Neural cell (in vitro differentiated cells): ENCODE measurements at regions not wholly inside any gene's neighbourhood (a gene's known extent, or its start where the extent isn't known, plus 50 kb on each side); places are given as distances from the start of the nearest gene placed in this dataset.

Experiments used
- H2AFZ ChIP-seq: fragments of 200-600, 300-800 bp; sonication (generic), shearing (Covaris generic); 2 replicates; pipeline ENCODE4 v1.6.0; 2014; ENCODE audit warnings: low read depth, mild to moderate bottlenecking, antibody characterized with exemption, low read length, moderate library complexity
- H3F3A ChIP-seq: fragments of 200-600 bp; shearing (Covaris generic); 2 replicates; pipeline ENCODE4 v1.6.1; 2016; ENCODE audit warnings: mild to moderate bottlenecking, moderate library complexity, mixed read lengths, antibody characterized with exemption, low read length; ENCODE audit not compliant: insufficient read depth, poor library complexity, severe bottlenecking
- H3K27ac ChIP-seq: fragments of 200-600, 300-800 bp; sonication (generic), shearing (Covaris generic); 2 replicates; pipeline ENCODE4 v1.5.1; 2014; ENCODE audit warnings: mild to moderate bottlenecking, low read length, moderate library complexity
- H3K27me3 ChIP-seq: fragments of 300-800, 200-600 bp; sonication (generic), shearing (Covaris generic); 2 replicates; pipeline ENCODE4 v1.6.0; 2014; ENCODE audit warnings: mild to moderate bottlenecking, low read depth, low read length, moderate library complexity; ENCODE audit not compliant: insufficient read depth
- H3K36me3 ChIP-seq: fragments of 300-800, 200-600 bp; sonication (generic), shearing (Covaris generic); 2 replicates; pipeline ENCODE4 v1.5.1; 2014; ENCODE audit warnings: mild to moderate bottlenecking, antibody characterized with exemption, low read length, moderate library complexity; ENCODE audit not compliant: insufficient read depth
- H3K4me2 ChIP-seq: fragments of 300-800, 200-600 bp; sonication (generic), shearing (Covaris generic); 2 replicates; pipeline ENCODE4 v1.6.0; 2014; ENCODE audit warnings: mild to moderate bottlenecking, low read length
- H3K4me3 ChIP-seq: fragments of 300-800, 200-600 bp; sonication (generic), shearing (Covaris generic); 2 replicates; pipeline ENCODE4 v1.5.1; 2014; ENCODE audit warnings: mild to moderate bottlenecking, low read length, moderate library complexity
- H3K79me2 ChIP-seq: fragments of 200-600 bp; shearing (Covaris generic); replicated peaks from 2 replicates; pipeline ENCODE4 v1.6.0; 2014; ENCODE audit warnings: mild to moderate bottlenecking, low read length, moderate library complexity; ENCODE audit not compliant: insufficient read depth
- H3K9ac ChIP-seq: fragments of 300-800, 200-600 bp; sonication (generic), shearing (Covaris generic); 2 replicates; pipeline ENCODE4 v1.6.1; 2016; ENCODE audit warnings: mild to moderate bottlenecking, low read length, mixed read lengths
- H3K9me2 ChIP-seq: fragments of 200-600 bp; shearing (Covaris generic); 2 replicates; pipeline ENCODE4 v1.6.1; 2016; ENCODE audit warnings: mild to moderate bottlenecking, low read length, mixed read lengths; ENCODE audit not compliant: insufficient read depth
- H3K9me3 ChIP-seq: fragments of 200-600, 300-800 bp; sonication (generic), shearing (Covaris generic); 2 replicates; pipeline ENCODE4 v1.6.1; 2016; ENCODE audit warnings: mild to moderate bottlenecking, mixed run types, low read length, moderate library complexity, mixed read lengths
- H4K20me1 ChIP-seq: fragments of 200-600 bp; shearing (Covaris generic); 2 replicates; pipeline ENCODE4 v1.6.1; 2016; ENCODE audit warnings: mild to moderate bottlenecking, mixed run types; ENCODE audit not compliant: insufficient read depth
- EP300 ChIP-seq: fragments of 450-650 bp; conservative IDR thresholded peaks from 2 replicates; pipeline ENCODE4 v1.6.1; 2014; ENCODE audit warnings: antibody characterized with exemption, mild to moderate bottlenecking, moderate library complexity; ENCODE audit not compliant: poor library complexity, severe bottlenecking
- EZH2 ChIP-seq: fragments of 200-600, 300-800 bp; shearing (Covaris generic), sonication (generic); IDR thresholded peaks from 2 replicates; pipeline ENCODE4 v1.6.1; 2014; ENCODE audit warnings: antibody characterized with exemption, low read length, borderline replicate concordance, mild to moderate bottlenecking; ENCODE audit not compliant: insufficient read depth, poor library complexity, severe bottlenecking
- MXI1 ChIP-seq: fragments of 450-650 bp; conservative IDR thresholded peaks from 2 replicates; pipeline ENCODE4 v1.6.1; 2014; ENCODE audit warnings: antibody characterized with exemption, mild to moderate bottlenecking; ENCODE audit not compliant: poor library complexity, severe bottlenecking
- POLR2AphosphoS5 ChIP-seq: IDR thresholded peaks from 2 replicates; pipeline ENCODE4 v1.6.1; 2012
- RAD21 ChIP-seq: fragments of 450-650 bp; conservative IDR thresholded peaks from 2 replicates; pipeline ENCODE4 v1.6.1; 2014; ENCODE audit warnings: antibody characterized with exemption, mild to moderate bottlenecking, moderate library complexity
- SMC3 ChIP-seq: fragments of 450-650 bp; conservative IDR thresholded peaks from 2 replicates; pipeline ENCODE4 v1.6.1; 2014; ENCODE audit warnings: antibody characterized with exemption, mild to moderate bottlenecking, moderate library complexity; ENCODE audit not compliant: poor library complexity
- TAF1 ChIP-seq: IDR thresholded peaks from 2 replicates; pipeline ENCODE4 v1.6.1; 2012; ENCODE audit warnings: low read depth
- TF ChIP-seq, protein P1 (sequence below): fragments of 450-650 bp; IDR thresholded peaks from 2 replicates; pipeline ENCODE4 v1.5.1; 2014; ENCODE audit warnings: antibody characterized with exemption, mild to moderate bottlenecking, moderate library complexity; ENCODE audit not compliant: poor library complexity, severe bottlenecking
- TF ChIP-seq, protein P2 (sequence below): IDR thresholded peaks from 2 replicates; pipeline ENCODE4 v1.6.1; 2012; ENCODE audit warnings: borderline replicate concordance

DNA sequence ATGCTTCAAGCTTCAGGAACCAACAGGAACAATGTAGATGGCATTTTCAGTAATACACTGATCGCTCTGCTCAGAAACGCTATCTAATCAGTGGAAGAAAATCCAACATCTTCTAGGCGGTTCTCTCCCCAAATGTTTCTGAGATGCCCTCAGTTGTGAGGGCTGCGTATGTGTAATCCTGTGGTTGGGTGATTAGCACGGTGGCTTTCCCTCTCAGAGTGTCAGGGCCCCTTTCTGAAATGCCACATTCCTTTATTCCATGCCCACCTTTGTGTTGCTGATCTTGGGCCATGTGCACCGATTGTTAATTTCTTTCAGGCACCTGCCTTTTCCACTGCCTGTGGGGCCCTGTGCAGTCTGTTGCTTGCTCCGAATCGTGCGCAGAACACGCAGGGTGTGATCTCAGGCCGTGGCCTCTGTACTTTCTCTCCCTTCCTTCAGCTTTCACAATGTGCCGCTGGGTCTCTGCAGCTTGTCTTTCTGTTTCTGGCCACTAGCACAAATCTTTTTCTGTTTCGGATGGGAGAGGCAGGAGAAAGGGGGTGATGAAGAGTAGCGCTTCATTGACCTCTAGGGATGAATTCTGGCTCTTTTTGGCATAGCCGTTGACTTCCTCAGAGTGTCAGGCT lies 324.0 kb downstream of the PARP8 start:
- no peaks in the 10 kb centered on the region for H3K36me3 ChIP-seq
- H3K9ac ChIP-seq = no peak overlapping the region
- no peaks in the 10 kb centered on the region for H3K9me2 ChIP-seq
- peaks cover 3% of the 10 kb centered on the region for H3F3A ChIP-seq
- TF ChIP-seq, protein P1, sequence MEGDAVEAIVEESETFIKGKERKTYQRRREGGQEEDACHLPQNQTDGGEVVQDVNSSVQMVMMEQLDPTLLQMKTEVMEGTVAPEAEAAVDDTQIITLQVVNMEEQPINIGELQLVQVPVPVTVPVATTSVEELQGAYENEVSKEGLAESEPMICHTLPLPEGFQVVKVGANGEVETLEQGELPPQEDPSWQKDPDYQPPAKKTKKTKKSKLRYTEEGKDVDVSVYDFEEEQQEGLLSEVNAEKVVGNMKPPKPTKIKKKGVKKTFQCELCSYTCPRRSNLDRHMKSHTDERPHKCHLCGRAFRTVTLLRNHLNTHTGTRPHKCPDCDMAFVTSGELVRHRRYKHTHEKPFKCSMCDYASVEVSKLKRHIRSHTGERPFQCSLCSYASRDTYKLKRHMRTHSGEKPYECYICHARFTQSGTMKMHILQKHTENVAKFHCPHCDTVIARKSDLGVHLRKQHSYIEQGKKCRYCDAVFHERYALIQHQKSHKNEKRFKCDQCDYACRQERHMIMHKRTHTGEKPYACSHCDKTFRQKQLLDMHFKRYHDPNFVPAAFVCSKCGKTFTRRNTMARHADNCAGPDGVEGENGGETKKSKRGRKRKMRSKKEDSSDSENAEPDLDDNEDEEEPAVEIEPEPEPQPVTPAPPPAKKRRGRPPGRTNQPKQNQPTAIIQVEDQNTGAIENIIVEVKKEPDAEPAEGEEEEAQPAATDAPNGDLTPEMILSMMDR = no peak
- no peak for TF ChIP-seq EP300
- TF ChIP-seq RAD21 = no peak
- TF ChIP-seq MXI1 = no peak
- no peak for TF ChIP-seq SMC3
- no peak for TF ChIP-seq POLR2AphosphoS5
- TF ChIP-seq, protein P2, sequence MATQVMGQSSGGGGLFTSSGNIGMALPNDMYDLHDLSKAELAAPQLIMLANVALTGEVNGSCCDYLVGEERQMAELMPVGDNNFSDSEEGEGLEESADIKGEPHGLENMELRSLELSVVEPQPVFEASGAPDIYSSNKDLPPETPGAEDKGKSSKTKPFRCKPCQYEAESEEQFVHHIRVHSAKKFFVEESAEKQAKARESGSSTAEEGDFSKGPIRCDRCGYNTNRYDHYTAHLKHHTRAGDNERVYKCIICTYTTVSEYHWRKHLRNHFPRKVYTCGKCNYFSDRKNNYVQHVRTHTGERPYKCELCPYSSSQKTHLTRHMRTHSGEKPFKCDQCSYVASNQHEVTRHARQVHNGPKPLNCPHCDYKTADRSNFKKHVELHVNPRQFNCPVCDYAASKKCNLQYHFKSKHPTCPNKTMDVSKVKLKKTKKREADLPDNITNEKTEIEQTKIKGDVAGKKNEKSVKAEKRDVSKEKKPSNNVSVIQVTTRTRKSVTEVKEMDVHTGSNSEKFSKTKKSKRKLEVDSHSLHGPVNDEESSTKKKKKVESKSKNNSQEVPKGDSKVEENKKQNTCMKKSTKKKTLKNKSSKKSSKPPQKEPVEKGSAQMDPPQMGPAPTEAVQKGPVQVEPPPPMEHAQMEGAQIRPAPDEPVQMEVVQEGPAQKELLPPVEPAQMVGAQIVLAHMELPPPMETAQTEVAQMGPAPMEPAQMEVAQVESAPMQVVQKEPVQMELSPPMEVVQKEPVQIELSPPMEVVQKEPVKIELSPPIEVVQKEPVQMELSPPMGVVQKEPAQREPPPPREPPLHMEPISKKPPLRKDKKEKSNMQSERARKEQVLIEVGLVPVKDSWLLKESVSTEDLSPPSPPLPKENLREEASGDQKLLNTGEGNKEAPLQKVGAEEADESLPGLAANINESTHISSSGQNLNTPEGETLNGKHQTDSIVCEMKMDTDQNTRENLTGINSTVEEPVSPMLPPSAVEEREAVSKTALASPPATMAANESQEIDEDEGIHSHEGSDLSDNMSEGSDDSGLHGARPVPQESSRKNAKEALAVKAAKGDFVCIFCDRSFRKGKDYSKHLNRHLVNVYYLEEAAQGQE = no peak
- no peak for TF ChIP-seq EZH2
- H3K27me3 ChIP-seq = no peaks in the 10 kb centered on the region
- H3K9me3 ChIP-seq = no peaks in the 10 kb centered on the region
- no peaks in the 10 kb centered on the region for H3K79me2 ChIP-seq
- no peak overlapping the region for H2AFZ ChIP-seq
- H3K4me2 ChIP-seq = no peak overlapping the region
- no peak overlapping the region for H3K4me3 ChIP-seq
- no peak overlapping the region for H3K27ac ChIP-seq
- no peaks in the 10 kb centered on the region for H4K20me1 ChIP-seq

DNA sequence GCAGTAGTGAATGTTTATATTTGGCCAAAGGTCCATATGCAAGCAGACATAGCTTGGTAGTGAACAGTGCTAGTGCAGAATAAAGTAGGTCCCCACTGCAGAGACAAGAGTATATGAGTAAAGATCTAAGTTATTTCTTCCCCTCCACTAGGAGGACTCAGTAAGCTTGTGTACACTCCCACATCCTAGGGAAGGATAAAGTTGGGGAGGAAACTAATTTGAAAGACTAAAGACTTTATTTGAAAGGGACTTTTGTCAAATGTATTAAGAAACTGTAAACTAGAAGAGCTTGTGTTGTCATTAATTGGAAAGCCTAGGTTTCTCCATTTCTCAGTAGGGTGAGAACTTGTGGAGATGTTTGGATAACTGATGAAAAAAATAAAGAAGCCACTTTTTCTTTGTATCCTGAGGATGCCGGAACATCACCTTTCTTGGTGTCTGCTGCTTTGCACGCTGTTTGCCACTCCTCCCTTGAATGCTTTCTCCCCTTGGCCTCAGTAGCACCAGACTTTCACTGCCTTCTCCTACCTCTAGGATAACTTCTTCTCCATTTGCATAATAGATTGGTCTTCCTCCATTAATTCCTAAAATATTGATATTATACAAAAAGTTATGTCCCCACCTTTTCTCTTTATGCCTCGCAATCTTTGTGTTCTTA lies 329.0 kb downstream of the PARP8 start:
- TF ChIP-seq EP300 (no peak), RAD21 (no peak), POLR2AphosphoS5 (no peak), MXI1 (no peak), TAF1 (no peak), EZH2 (no peak)
- TF ChIP-seq, protein P2 = no peak
- TF ChIP-seq, protein P1 = no peak
- Histone ChIP-seq H3K4me3 (no peak overlapping the region), H3F3A (no peaks in the 10 kb centered on the region), H3K27me3 (no peaks in the 10 kb centered on the region), H3K79me2 (no peaks in the 10 kb centered on the region), H2AFZ (no peak overlapping the region), H3K27ac (no peak overlapping the region), H3K9me3 (no peaks in the 10 kb centered on the region), H3K4me2 (no peak overlapping the region), H3K36me3 (no peaks in the 10 kb centered on the region), H3K9me2 (no peaks in the 10 kb centered on the region), H3K9ac (no peak overlapping the region), H4K20me1 (no peaks in the 10 kb centered on the region)
